ENCODE measurements at regions not wholly inside any gene's neighbourhood (a gene's known extent, or its start where the extent isn't known, plus 50 kb on each side); places are given as distances from the start of the nearest gene placed in this dataset.

GRCh38 chr14:101220921-101221510, 317.5 kb upstream of the RTL1 start:
- no peak overlapping the region for H3K4me2 ChIP-seq (ENCODE audit: insufficient read depth, low read length)
- dilution Hi-C loops (cut with MboI; ENCODE audit: extremely low pct_ligation_motif_present, low sequenced_read_pairs): no loop called here
- no peak overlapping the region for H2AFZ ChIP-seq (ENCODE audit: low read depth, low read length)
- no peak for FAIRE-seq
- no peak overlapping the region for H3K27ac ChIP-seq (ENCODE audit: insufficient read depth, low read depth, low read length)
- H3K9ac ChIP-seq (replicated peaks; ENCODE audit: extremely low read depth, insufficient read depth, low read length): no peak overlapping the region
- BruUV-seq (replicated peaks): no TSS peak
- H3K4me3 ChIP-seq (replicated peaks in 1 of 3; ENCODE audit: insufficient read depth in 1 of 3, low read depth in 1 of 3, low read length in 3 of 3): no peak overlapping the region
- no peaks in the 10 kb centered on the region for H3K36me3 ChIP-seq (ENCODE audit: control insufficient read depth in 2 of 2, extremely low read depth in 1 of 2, insufficient read depth in 2 of 2, low read length in 2 of 2)
- CTCF ChIA-PET: interaction anchor here (1.7 kb wide), 1 partner anchor 14 kb away, joined by 6 read pairs; no protein-coding TSS in a partner anchor
- no peaks in the 10 kb centered on the region for H3K79me2 ChIP-seq (ENCODE audit: control insufficient read depth, insufficient read depth, low read length)
- H3K27me3 ChIP-seq (ENCODE audit: control insufficient read depth in 2 of 2, insufficient read depth in 2 of 2, low read length in 2 of 2): peaks cover 0 to 2% of the 10 kb centered on the region in 2 experiments
- TF ChIP-seq, protein P1, sequence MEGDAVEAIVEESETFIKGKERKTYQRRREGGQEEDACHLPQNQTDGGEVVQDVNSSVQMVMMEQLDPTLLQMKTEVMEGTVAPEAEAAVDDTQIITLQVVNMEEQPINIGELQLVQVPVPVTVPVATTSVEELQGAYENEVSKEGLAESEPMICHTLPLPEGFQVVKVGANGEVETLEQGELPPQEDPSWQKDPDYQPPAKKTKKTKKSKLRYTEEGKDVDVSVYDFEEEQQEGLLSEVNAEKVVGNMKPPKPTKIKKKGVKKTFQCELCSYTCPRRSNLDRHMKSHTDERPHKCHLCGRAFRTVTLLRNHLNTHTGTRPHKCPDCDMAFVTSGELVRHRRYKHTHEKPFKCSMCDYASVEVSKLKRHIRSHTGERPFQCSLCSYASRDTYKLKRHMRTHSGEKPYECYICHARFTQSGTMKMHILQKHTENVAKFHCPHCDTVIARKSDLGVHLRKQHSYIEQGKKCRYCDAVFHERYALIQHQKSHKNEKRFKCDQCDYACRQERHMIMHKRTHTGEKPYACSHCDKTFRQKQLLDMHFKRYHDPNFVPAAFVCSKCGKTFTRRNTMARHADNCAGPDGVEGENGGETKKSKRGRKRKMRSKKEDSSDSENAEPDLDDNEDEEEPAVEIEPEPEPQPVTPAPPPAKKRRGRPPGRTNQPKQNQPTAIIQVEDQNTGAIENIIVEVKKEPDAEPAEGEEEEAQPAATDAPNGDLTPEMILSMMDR (IDR thresholded peaks at IDR 0.05; ENCODE audit: extremely low read depth in 1 of 2, insufficient read depth in 1 of 2, low read depth in 1 of 2, low read length in 2 of 2): no peak
- no peak for TF ChIP-seq JUN (IDR thresholded peaks at IDR 0.05; ENCODE audit: borderline replicate concordance, insufficient read depth, insufficient read length, low read depth)
- TF ChIP-seq MAX (IDR thresholded peaks at IDR 0.05; ENCODE audit: insufficient read depth, insufficient read length): no peak
- TF ChIP-seq POLR2A (IDR thresholded peaks at IDR 0.05; ENCODE audit: low read depth, low read length): no peak
- no peak for TF ChIP-seq GATA2 (IDR thresholded peaks at IDR 0.05; ENCODE audit: insufficient read depth, insufficient read length, low read depth, low read length)
- no peak for TF ChIP-seq MYC (IDR thresholded peaks at IDR 0.05; ENCODE audit: low read depth, low read length)
- TF ChIP-seq FOS (IDR thresholded peaks at IDR 0.05; ENCODE audit: borderline replicate concordance, insufficient read depth, low read length): no peak
- TF ChIP-seq EZH2 (IDR thresholded peaks at IDR 0.05; ENCODE audit: borderline replicate concordance, low read depth, low read length, severe bottlenecking): no peak
- no peak for TF ChIP-seq POLR2AphosphoS5 (IDR thresholded peaks at IDR 0.05; ENCODE audit: insufficient read depth, low read depth, low read length)
- no peaks in the 10 kb centered on the region for H4K20me1 ChIP-seq (replicated peaks; ENCODE audit: control insufficient read depth, extremely low read depth, insufficient read depth, low read length)
- no peak for DNase-seq (ENCODE audit: low read depth, low spot score)
- no peaks in the 10 kb centered on the region for H3K9me1 ChIP-seq (replicated peaks; ENCODE audit: control insufficient read depth, extremely low read depth, insufficient read depth, low read length)
- H3K9me3 ChIP-seq (replicated peaks; ENCODE audit: control insufficient read depth, insufficient read depth, low read length): no peaks in the 10 kb centered on the region
- H3K4me1 ChIP-seq (ENCODE audit: control insufficient read depth, extremely low read depth, insufficient read depth, low read length): no peaks in the 10 kb centered on the region
- intact Hi-C loops (cut with micrococcal nuclease): no loop called here
- POLR2A ChIA-PET: no interaction called here

Measured in endothelial cell of umbilical vein (primary cell).